ENCODE measurements at regions not wholly inside any gene's neighbourhood (a gene's known extent, or its start where the extent isn't known, plus 50 kb on each side); places are given as distances from the start of the nearest gene placed in this dataset.

GRCh38 chr18:56246916-56247315, 391.5 kb downstream of the TXNL1 start:
- TF ChIP-seq TAF1 (IDR thresholded peaks at IDR 0.05; ENCODE audit: borderline replicate concordance, insufficient read depth, low read length) = no peak
- no peak for TF ChIP-seq REST (IDR thresholded peaks at IDR 0.05; ENCODE audit: insufficient read depth in 1 of 2, low read depth in 2 of 2, low read length in 2 of 2)
- TF ChIP-seq FOXP2 (optimal IDR thresholded peaks at IDR 0.05; ENCODE audit: borderline replicate concordance, extremely low read depth, extremely low read length, insufficient read depth) = no peak
- TF ChIP-seq SIN3A (IDR thresholded peaks at IDR 0.05; ENCODE audit: borderline replicate concordance, insufficient read depth, low read length) = no peak
- TF ChIP-seq POLR2AphosphoS5 (IDR thresholded peaks at IDR 0.05; ENCODE audit: low read depth, low read length) = no peak

- TF ChIP-seq FOXP2 (optimal IDR thresholded peaks at IDR 0.05; ENCODE audit: borderline replicate concordance, extremely low read depth, extremely low read length, insufficient read depth) (no peak), TAF1 (IDR thresholded peaks at IDR 0.05; ENCODE audit: borderline replicate concordance, insufficient read depth, low read length) (no peak), REST (IDR thresholded peaks at IDR 0.05; ENCODE audit: insufficient read depth in 1 of 2, low read depth in 2 of 2, low read length in 2 of 2) (peak in 1 of 2 experiments; percentile 43; a peak in 1 of 4 replicates), POLR2AphosphoS5 (IDR thresholded peaks at IDR 0.05; ENCODE audit: low read depth, low read length) (peak; percentile 19; the same call in 1 of the 2 replicates)
Observed at GRCh38 chr18:56245866-56246580, 392.4 kb downstream of the TXNL1 start.

DNA sequence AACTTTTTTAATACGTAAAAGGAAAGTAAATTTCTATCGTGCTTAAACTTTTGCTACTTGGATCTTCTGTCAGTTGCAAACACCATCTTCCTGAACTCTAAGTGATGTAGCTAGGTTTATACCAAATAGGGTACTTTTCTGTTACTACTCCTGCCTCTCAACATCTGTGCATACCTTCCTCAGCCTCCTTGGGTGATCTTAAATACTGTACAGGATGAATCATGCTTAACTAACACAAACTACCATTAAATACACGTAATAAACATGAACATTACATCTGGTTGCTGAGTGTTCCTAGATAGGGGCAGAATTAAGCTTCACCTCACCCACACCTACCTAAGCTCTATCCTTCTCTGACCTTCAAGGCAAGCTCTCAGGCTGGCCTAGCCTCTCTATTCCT, 398.0 kb downstream of the TXNL1 start:
- no peak for TF ChIP-seq TAF1 (IDR thresholded peaks at IDR 0.05; ENCODE audit: borderline replicate concordance, insufficient read depth, low read length)
- no peak for TF ChIP-seq FOXP2 (optimal IDR thresholded peaks at IDR 0.05; ENCODE audit: borderline replicate concordance, extremely low read depth, extremely low read length, insufficient read depth)
- no peak for TF ChIP-seq REST (IDR thresholded peaks at IDR 0.05; ENCODE audit: insufficient read depth in 1 of 2, low read depth in 2 of 2, low read length in 2 of 2)
- no peak for TF ChIP-seq POLR2AphosphoS5 (IDR thresholded peaks at IDR 0.05; ENCODE audit: low read depth, low read length)
- TF ChIP-seq SIN3A (IDR thresholded peaks at IDR 0.05; ENCODE audit: borderline replicate concordance, insufficient read depth, low read length) = no peak

- TF ChIP-seq SIN3A (IDR thresholded peaks at IDR 0.05; ENCODE audit: borderline replicate concordance, insufficient read depth, low read length) = no peak
- no peak for TF ChIP-seq FOXP2 (optimal IDR thresholded peaks at IDR 0.05; ENCODE audit: borderline replicate concordance, extremely low read depth, extremely low read length, insufficient read depth)
- no peak for TF ChIP-seq REST (IDR thresholded peaks at IDR 0.05; ENCODE audit: insufficient read depth in 1 of 2, low read depth in 2 of 2, low read length in 2 of 2)
- no peak for TF ChIP-seq TAF1 (IDR thresholded peaks at IDR 0.05; ENCODE audit: borderline replicate concordance, insufficient read depth, low read length)
- no peak for TF ChIP-seq POLR2AphosphoS5 (IDR thresholded peaks at IDR 0.05; ENCODE audit: low read depth, low read length)
Observed at GRCh38 chr18:56238576-56238975, 399.8 kb downstream of the TXNL1 start.

Measured in PFSK-1 (cell line).